K562 (cell line): ENCODE measurements at regions not wholly inside any gene's neighbourhood (a gene's known extent, or its start where the extent isn't known, plus 50 kb on each side); places are given as distances from the start of the nearest gene placed in this dataset.

Experiments used
- ATAC-seq: fragments of 200-7000 bp; cut with Tn5 transposase; 3 replicates; pipeline ENCODE4 v1.9.1; 2020; ENCODE audit warnings: moderate library complexity
- BruUV-seq: library from RNA; stranded (reverse); fragments of 400-500 nt; replicated peaks from 2 replicates; lab custom pipeline; 2021; lab: Mats Ljungman, UMichigan
- CTCF ChIA-PET: fragments of 300-600 bp; formaldehyde crosslinking; extraction: SDS; loops from one replicate; lab custom pipeline; 2021; ENCODE audit warnings: low intra/inter-chr PET ratio; lab: Yijun Ruan, JAX
- POLR2A ChIA-PET: fragments of 300-600, 350-650 bp; sonication (Branson Sonifier 250); formaldehyde crosslinking; extraction: SDS; loops from one replicate; lab custom pipeline; 2021; ENCODE audit warnings: antibody characterized with exemption, inconsistent platforms; lab: Yijun Ruan, JAX
- DNase-seq, 4 experiments: peaks; one replicate each; pipeline versions ENCODE4 v3.0.0 to v3.0.0-alpha.2; 2011 to 2018; ENCODE audit warnings: low spot score in 3 of 4, mixed read lengths in 3 of 4; ENCODE audit errors: extremely low read depth in 1 of 4
- FAIRE-seq: peaks from 2 replicates; lab custom pipeline; 2011; peaks lifted over from hg19 to GRCh38; lab: Jason Lieb, UNC
- H2AFZ ChIP-seq: 2 replicates; pipeline ENCODE4 v1.6.0; 2011; ENCODE audit warnings: low read depth, low read length, control low read depth, inconsistent platforms
- H3K27ac ChIP-seq: fragments of 200-600 bp; 3 replicates; pipeline ENCODE4 v1.8.0; 2011; ENCODE audit warnings: low read depth, mild to moderate bottlenecking, control low read depth, inconsistent platforms, low read length, moderate library complexity, mixed read lengths; ENCODE audit errors: extremely low read depth
- H3K27me3 ChIP-seq, 2 experiments: fragments of 300-600 bp in 1 of 2; 2 replicates in 1 of 2; 3 replicates in 1 of 2; pipeline versions ENCODE4 v1.6.0 to v1.8.0; 2011; ENCODE audit warnings: inconsistent platforms in 2 of 2, low read length in 2 of 2, mild to moderate bottlenecking in 1 of 2, mixed read lengths in 1 of 2, moderate library complexity in 1 of 2; ENCODE audit not compliant: control insufficient read depth in 2 of 2, insufficient read depth in 2 of 2
- H3K36me3 ChIP-seq: fragments of 300-600 bp; 3 replicates; pipeline ENCODE4 v1.8.0; 2011; ENCODE audit warnings: mild to moderate bottlenecking, low read length, inconsistent platforms; ENCODE audit not compliant: control insufficient read depth, insufficient read depth
- H3K4me1 ChIP-seq, 2 experiments: fragments of 200-600 bp in 1 of 2; replicated peaks in 1 of 2; 2 replicates in 1 of 2; 3 replicates in 1 of 2; pipeline versions ENCODE4 v1.5.1 to v1.8.0; 2011; ENCODE audit warnings: inconsistent platforms in 2 of 2, low read length in 2 of 2, mild to moderate bottlenecking in 1 of 2, mixed read lengths in 1 of 2, moderate library complexity in 1 of 2; ENCODE audit not compliant: control insufficient read depth in 2 of 2, insufficient read depth in 2 of 2
- H3K4me2 ChIP-seq: 2 replicates; pipeline ENCODE4 v1.6.1; 2011; ENCODE audit warnings: low read length, control low read depth, inconsistent platforms, mixed read lengths; ENCODE audit not compliant: insufficient read depth
- H3K4me3 ChIP-seq: fragments of 200-600 bp; sonication (generic), shearing (Covaris generic); 2 replicates; pipeline ENCODE4 v1.5.1; 2016; ENCODE audit warnings: control low read depth, inconsistent platforms
- H3K79me2 ChIP-seq: fragments of 200-600 bp; 3 replicates; pipeline ENCODE4 v1.8.0; 2011; ENCODE audit warnings: low read length, inconsistent platforms; ENCODE audit not compliant: control insufficient read depth, insufficient read depth
- H3K9ac ChIP-seq, 2 experiments: 2 replicates each; pipeline versions ENCODE4 v1.6.0 to v1.6.1; 2011; ENCODE audit warnings: low read depth in 2 of 2, low read length in 2 of 2, control low read depth in 1 of 2, inconsistent platforms in 1 of 2, mild to moderate bottlenecking in 1 of 2, mixed read lengths in 1 of 2; ENCODE audit not compliant: insufficient read depth in 1 of 2
- H3K9me1 ChIP-seq: one replicate; pipeline ENCODE4 v1.6.0; 2011; ENCODE audit warnings: inconsistent platforms, mild to moderate bottlenecking, low read length, moderate library complexity; ENCODE audit not compliant: control insufficient read depth, insufficient read depth
- H3K9me3 ChIP-seq: replicated peaks from 2 replicates; pipeline ENCODE4 v1.5.1; 2011; ENCODE audit warnings: low read depth, low read length, inconsistent platforms; ENCODE audit not compliant: control insufficient read depth, insufficient read depth
- H4K20me1 ChIP-seq: replicated peaks from 2 replicates; pipeline ENCODE4 v1.6.1; 2011; ENCODE audit warnings: low read length, inconsistent platforms, mixed read lengths; ENCODE audit not compliant: control insufficient read depth, insufficient read depth
- DEAF1 ChIP-seq: fragments of 450-650 bp; formaldehyde crosslinking; IDR thresholded peaks from 2 replicates; pipeline ENCODE4 v1.4.0; 2020; ENCODE audit warnings: mild to moderate bottlenecking, moderate library complexity
- FOXP4 ChIP-seq: sonication (generic); formaldehyde crosslinking; IDR thresholded peaks from 2 replicates; pipeline ENCODE4 v1.8.0; 2022; ENCODE audit warnings: mild to moderate bottlenecking, missing genetic modification reagents, borderline replicate concordance
- HES1 ChIP-seq: fragments of 450-650 bp; IDR thresholded peaks from 2 replicates; pipeline ENCODE4 v1.6.1; 2016; ENCODE audit warnings: low read depth, mild to moderate bottlenecking, moderate library complexity
- NCOA2 ChIP-seq, 2 experiments: fragments of 450-650 bp; IDR thresholded peaks; 2 replicates each; pipeline ENCODE4 v1.6.1; 2018; ENCODE audit warnings: mild to moderate bottlenecking in 2 of 2, moderate library complexity in 1 of 2; ENCODE audit not compliant: partially characterized antibody in 2 of 2
- NFIC ChIP-seq: fragments of 450-650 bp; IDR thresholded peaks from 2 replicates; pipeline ENCODE4 v1.6.1; 2017; ENCODE audit warnings: mild to moderate bottlenecking, inconsistent platforms
- PBX2 ChIP-seq, 2 experiments: IDR thresholded peaks in 1 of 2; conservative IDR thresholded peaks in 1 of 2; 2 replicates each; pipeline ENCODE4 v1.6.1; 2016; ENCODE audit warnings: low read depth in 2 of 2, mild to moderate bottlenecking in 1 of 2, missing compliant biosample characterization in 1 of 2, missing genetic modification characterization in 1 of 2, moderate library complexity in 1 of 2
- POLR2AphosphoS5 ChIP-seq: IDR thresholded peaks from 2 replicates; pipeline ENCODE4 v1.6.1; 2011; ENCODE audit warnings: mild to moderate bottlenecking, low read depth, low read length, moderate library complexity; ENCODE audit not compliant: control insufficient read depth, insufficient read depth
- POLR3G ChIP-seq: IDR thresholded peaks from 2 replicates; pipeline ENCODE4 v1.6.1; 2011; ENCODE audit not compliant: insufficient read length, insufficient replicate concordance; ENCODE audit errors: extremely low read depth
- POU5F1 ChIP-seq: fragments of 150-350 bp; IDR thresholded peaks from 2 replicates; pipeline ENCODE4 v1.6.1; 2014; ENCODE audit warnings: borderline replicate concordance, low read length, low read depth, mild to moderate bottlenecking; ENCODE audit not compliant: partially characterized antibody
- TARDBP ChIP-seq: fragments of 450-650 bp; IDR thresholded peaks from 2 replicates; pipeline ENCODE4 v1.6.1; 2016
- ZEB2 ChIP-seq: fragments of 450-650 bp; IDR thresholded peaks from 2 replicates; pipeline ENCODE4 v1.6.1; 2016
- ZNF232 ChIP-seq: sonication (generic); formaldehyde crosslinking; IDR thresholded peaks from 2 replicates; pipeline ENCODE4 v1.8.0; 2022; ENCODE audit warnings: mild to moderate bottlenecking, missing genetic modification reagents
- WGBS: fragments of 100-300 bp; shearing (Covaris generic); methylation state at CpG from one replicate; pipeline ENCODE4 v1.1.6; 2016; ENCODE audit warnings: low coverage, mixed read lengths; ENCODE audit not compliant: insufficient coverage; ENCODE audit errors: missing lambda C conversion rate; 5-methylcytosine and 5-hydroxymethylcytosine counted together
- in situ Hi-C: fragments of 300-500 bp; cut with MboI; formaldehyde crosslinking; loops from 4 replicates; pipeline ENCODE4 v1.15.0; 2018; ENCODE audit warnings: inconsistent platforms, mixed read lengths
- intact Hi-C: fragments of 100-400 bp; cut with micrococcal nuclease; formaldehyde crosslinking; loops from 2 replicates; pipeline ENCODE4 v1.14.2; 2022

- FAIRE-seq, result no peak
- Histone ChIP-seq H3K9me1 (no peaks in the 10 kb centered on the region), H3K9me3 (no peaks in the 10 kb centered on the region), H3K36me3 (no peaks in the 10 kb centered on the region), H2AFZ (no peak overlapping the region), H3K27me3 (no peaks in the 10 kb centered on the region), H3K4me1 (no peaks in the 10 kb centered on the region; a peak in 2 of 5 replicates), H3K4me2 (no peak overlapping the region), H3K27ac (no peak overlapping the region), H3K4me3 (no peak overlapping the region), H3K9ac (no peak overlapping the region), H4K20me1 (no peaks in the 10 kb centered on the region), H3K79me2 (no peaks in the 10 kb centered on the region)
- intact Hi-C loops, result loop anchor here (1.0 kb wide), 1 partner anchor 22 kb away; no protein-coding TSS in a partner anchor
- 10% methylated on average over 1 of the region's 1 CpG for WGBS
- ATAC-seq, result no peak
- BruUV-seq, result no TSS peak
- ChIA-PET POLR2A (no interaction called here), CTCF (no interaction called here)
- in situ Hi-C loops, result no loop called here
- DNase-seq, result no peak
- no peak for TF ChIP-seq DEAF1 (CRISPR knock-in tag)
- TF ChIP-seq ZEB2, result no peak
- no peak for TF ChIP-seq TARDBP
- no peak for TF ChIP-seq PBX2 (CRISPR knock-in tag; IDR thresholded peaks at IDR 0.05; ENCODE audit: low read depth)
- no peak for TF ChIP-seq PBX2 (tag; conservative IDR thresholded peaks at IDR 0.05; ENCODE audit: low read depth)
- no peak for TF ChIP-seq POLR2AphosphoS5
- no peak for TF ChIP-seq POLR3G
- TF ChIP-seq POU5F1, result no peak
- no peak for TF ChIP-seq ZNF232 (CRISPR knock-in tag)
- no peak for TF ChIP-seq FOXP4 (CRISPR knock-in tag)
- TF ChIP-seq HES1, result no peak
- no peak for TF ChIP-seq NFIC
- no peak for TF ChIP-seq NCOA2 (IDR thresholded peaks at IDR 0.05; ENCODE audit: partially characterized antibody in 2 of 2)
Measured at GRCh38 chr3:19816631-19817030, 117.4 kb downstream of the EFHB start.
